ENCODE measurements at regions not wholly inside any gene's neighbourhood (a gene's known extent, or its start where the extent isn't known, plus 50 kb on each side); places are given as distances from the start of the nearest gene placed in this dataset.
"Not testable (repeated sequence)": the region's sequence is repeated elsewhere in the genome, so short reads cannot be mapped to it uniquely, and the experiment has no call there.

- DNase-seq (ENCODE audit: low read depth), result no peak
These were observed 1342.2 kb downstream of the PLA2G4A start for GRCh38 chr1:188170935-188171334.

DNA sequence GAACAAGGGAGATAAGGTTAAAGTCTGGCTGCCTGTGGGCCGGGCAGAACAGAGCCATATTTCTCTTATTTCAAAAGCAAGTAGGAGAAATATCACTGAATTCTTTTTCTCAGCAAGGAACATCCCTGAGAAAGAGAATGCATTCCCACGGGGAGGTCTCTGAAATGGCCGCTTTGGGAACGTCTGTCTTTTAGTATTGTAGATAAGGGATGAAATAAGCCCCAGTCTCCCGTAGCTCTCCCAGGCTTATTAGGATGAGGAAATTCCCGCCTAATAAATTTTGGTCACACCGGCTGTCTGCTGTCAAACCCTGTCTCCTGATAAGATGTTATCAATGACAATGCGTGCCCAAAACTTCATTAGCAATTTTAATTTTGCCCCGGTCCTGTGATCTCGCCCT lies 1353.3 kb downstream of the PLA2G4A start:
- DNase-seq (ENCODE audit: low read depth), result not testable (repeated sequence)

DNA sequence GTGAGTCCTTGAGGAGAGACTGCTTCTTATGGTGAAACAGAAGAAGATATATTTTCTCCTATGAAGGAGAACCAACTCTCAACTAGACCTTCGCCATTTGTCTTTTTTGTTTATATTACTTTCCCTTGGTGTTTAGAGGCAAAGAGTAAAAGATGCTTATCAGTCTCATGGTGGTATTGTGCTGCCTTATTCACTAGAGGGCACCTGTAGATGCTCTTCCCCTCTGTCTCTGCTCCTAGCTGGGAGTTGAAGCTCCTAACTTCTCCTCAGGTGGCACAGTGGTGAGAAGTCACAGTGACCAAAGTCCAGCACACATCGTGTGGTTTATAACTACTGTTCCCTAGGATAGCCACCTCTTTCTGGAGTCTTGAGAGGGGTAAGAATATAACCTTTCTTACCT lies 1359.6 kb downstream of the PLA2G4A start:
- no peak for DNase-seq (ENCODE audit: low read depth)

DNA sequence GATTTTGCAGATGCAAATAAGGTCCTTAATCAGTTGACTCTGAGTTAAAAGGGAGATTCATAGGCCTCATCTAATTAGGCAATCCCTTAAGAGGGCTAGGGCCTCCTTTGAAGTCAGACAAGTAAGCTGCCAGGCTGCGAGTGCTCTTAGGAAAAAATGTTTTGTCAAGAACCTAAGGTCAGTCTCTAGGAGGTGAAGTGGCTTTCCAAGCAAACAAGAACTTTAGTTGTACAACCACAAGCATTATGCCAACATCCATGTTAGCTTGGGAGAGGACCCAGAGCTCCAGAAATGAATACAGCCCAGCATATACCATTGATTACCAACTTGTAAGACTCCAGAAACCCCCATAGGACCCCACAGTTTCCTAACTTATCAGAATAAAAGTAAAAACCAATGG lies 1366.2 kb downstream of the PLA2G4A start:
- no peak for DNase-seq (ENCODE audit: low read depth)

DNA sequence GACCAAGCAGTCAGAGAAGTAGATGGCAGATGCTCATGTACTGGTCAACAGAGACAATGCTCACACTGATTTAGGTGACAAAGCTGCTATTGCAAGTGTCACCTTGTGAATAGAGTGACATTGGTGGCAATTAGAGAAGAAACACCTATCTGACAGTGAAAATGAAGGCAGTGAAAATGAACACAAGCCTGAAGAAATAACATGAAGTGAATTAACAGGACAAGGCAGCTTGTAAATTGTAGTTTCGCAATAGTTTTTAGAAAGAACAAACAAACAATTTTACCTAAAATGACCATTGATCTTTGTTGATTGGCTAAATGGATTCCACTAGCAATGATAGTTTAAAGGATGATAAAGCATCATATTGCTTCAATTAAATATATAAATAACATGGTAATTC lies 1389.5 kb downstream of the PLA2G4A start:
- no peak for DNase-seq (ENCODE audit: low read depth)

DNA sequence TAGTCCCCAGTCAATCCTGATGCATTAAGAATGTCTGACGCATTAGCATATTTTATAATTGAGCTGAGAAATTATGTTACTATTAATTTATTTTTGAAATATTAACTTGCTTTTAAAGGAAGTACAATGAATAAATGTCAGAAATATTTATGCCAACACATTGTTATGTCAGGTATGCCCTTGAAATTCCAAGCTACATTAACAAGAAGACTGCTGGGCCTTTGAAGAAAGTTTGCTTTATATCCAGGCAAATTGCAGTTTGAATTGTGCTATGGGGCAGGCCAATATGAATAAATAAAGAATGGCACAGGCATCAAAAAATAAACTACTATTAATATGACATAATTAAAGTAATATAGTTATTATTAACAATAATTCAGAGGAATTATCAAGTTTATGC lies 1391.3 kb downstream of the PLA2G4A start:
- DNase-seq (ENCODE audit: low read depth), result no peak

DNA sequence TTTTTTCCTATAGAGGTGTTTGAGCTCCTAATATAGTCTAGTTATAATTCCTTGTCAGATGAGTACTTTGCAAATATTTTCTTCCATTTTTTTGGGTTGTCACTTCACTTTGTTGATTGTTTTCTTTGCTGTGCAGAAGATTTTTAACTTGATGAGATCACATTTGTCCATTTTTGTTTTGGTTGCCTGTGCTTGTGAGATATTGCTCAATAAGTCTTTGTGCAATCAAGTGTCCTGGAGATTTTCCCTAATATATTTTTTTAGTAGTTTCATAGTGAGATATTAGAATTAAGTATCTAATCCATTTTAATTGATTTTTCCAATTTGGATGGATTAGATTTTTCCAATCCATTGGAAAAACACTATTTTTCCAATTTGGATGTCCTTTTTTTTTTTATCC lies 1395.5 kb downstream of the PLA2G4A start:
- no peak for DNase-seq (ENCODE audit: low read depth)

GRCh38 chr1:188225975-188226374 lies 1397.2 kb downstream of the PLA2G4A start:
- DNase-seq (ENCODE audit: low read depth), result no peak

DNA sequence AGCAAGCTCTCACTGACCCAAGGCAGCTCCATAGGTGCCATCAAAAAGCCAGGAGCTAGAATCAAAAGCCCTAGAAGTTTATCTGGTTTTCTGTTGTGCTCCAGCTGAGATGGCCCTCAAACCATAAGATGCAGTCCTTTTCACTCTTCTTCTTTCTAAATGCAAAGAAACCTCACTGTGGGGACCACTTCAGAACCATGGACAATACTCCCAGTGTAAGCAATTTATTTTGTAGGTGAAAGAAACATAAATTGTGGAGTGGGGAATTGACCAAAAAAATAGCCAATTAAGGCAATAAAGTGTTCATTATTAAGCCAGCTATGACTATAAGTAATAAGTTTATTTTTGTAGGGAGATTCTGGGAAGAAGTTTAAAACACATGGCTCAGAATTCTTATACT lies 1399.9 kb downstream of the PLA2G4A start:
- no peak for DNase-seq (ENCODE audit: low read depth)

DNA sequence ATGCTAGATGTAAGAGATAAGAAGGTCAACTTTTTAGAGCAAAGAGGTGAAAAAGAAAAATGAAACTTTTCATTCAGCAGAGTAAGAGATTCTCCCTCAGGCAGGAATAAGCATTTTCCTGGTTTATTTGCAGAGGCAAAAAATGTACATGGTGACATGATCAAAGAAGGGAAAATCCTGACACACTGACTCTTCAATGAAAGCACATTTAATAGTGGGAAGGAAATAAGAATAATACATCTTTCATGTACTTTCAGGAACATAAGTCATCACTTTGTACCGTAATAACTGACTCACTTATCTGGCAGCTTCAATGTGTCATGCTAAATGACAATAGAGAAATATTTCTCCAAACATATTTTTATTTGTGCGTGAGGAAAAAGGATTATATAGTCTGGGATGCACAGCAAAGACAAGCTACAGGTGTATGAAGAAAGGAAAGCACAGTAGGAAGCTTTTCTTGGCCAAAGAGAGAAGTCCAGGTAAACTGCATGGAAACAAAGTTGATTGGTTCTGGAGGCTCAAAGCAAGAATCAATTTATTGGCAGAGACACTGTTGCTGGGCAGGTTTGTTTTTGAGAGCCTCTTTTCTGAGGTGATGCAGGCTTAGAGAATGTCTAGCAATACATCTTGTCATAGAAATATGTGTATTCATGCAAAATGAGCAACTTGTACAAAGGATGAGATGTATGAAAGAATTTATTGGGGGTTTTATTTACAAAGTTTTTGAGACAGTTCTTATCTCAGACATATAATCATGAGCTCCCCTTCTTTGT lies 1409.0 kb downstream of the PLA2G4A start:
- DNase-seq (ENCODE audit: low read depth), result no peak

GRCh38 chr1:188240772-188241406 lies 1412.1 kb downstream of the PLA2G4A start:
- no peak for DNase-seq (ENCODE audit: low read depth)

DNA sequence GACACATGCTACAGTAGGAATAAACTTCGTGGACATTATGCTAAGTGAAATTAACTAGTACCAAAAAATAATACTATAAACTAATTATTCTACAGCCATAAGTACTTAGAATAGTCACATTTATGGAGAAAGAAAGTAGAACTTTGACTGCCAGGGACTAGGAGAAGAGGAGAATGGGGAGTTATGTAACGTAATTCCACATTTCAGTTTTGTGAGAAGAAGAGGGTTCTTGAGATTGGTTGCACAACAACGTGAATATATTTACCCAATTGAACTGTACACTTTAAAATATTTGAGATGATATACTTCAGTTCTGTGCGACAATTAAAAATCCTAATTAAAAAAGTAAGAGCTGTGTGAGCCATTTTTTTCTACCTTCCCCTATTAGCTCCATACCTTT lies 1412.9 kb downstream of the PLA2G4A start:
- no peak for DNase-seq (ENCODE audit: low read depth)

GRCh38 chr1:188243456-188243855 lies 1414.7 kb downstream of the PLA2G4A start:
- no peak for DNase-seq (ENCODE audit: low read depth)

GRCh38 chr1:188244681-188245080 lies 1415.9 kb downstream of the PLA2G4A start:
- DNase-seq (ENCODE audit: low read depth), result no peak

DNA sequence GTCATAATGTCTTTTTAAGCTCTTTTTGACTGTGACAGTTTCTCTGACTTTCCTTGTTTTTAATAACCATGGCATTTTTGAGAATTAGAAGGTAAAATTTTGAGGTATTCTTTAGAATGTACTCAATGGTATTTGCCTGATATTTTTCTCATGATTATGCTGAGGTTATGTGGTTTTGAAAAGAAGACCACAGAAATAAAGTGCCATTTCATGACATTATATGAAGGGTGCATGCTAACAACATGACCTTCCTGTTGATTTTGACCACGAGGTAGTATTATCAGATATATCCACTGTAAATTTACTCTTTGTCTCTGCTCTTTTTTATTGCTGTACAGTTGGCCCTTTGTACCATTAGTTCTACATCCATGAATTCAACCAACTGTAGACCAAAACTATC lies 1418.5 kb downstream of the PLA2G4A start:
- no peak for DNase-seq (ENCODE audit: low read depth)

DNA sequence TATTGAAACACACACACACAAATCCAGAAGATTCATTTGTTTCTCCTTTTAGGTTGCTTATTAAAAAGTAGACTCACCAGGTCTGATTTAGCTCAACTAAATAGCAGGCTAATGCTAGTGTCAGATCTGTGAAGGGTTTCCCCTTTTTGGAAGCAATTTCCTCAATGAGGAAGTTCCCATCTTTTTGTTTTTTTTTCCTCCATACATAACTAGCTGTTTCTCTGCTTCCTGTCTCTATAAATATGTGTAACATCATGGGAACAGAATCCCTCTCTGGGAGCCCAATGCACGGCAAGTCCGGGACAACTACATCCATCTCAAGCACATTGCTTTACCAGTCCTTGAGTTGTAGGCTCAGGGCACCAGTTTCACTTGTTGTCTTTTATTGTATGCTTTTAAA lies 1421.1 kb downstream of the PLA2G4A start:
- DNase-seq (ENCODE audit: low read depth), result no peak

DNA sequence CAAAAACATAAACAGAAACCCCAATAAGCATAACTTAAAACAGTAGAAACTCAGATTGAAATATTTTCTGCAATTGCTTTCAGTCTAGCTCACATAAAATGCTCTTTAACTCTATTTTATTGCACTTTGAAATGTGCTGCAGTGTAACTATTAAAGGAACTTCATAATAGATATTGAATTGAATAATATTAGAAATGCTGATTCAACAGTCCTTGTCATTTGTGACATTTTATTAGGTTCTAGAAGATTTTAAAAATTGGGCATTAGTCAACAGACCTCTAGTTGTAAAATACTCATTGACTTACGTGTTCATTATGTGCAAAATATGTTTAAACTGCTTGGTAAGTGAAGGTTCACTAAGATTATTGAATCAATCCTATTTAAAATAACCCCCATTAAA lies 1422.3 kb downstream of the PLA2G4A start:
- no peak for DNase-seq (ENCODE audit: low read depth)

DNA sequence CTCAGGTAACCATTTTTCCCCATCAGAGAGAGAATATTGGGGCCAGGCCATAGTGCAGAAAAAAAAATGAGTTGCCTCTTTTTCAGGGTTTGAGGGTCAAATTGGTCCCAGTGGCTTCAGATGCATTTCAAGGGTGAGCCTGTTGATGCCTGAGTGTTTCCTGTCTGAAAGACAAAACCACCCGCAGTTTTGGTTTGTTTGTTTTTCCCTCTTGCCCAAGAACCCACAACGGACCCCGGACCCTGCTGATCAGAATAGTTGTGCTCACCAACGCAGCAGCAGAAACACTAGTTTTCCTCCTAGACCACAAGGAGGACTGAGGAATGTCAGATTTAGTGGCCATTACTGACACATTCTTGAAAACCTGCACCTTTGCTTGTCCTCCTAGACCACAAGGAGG lies 1433.1 kb downstream of the PLA2G4A start:
- no peak for DNase-seq (ENCODE audit: low read depth)

DNA sequence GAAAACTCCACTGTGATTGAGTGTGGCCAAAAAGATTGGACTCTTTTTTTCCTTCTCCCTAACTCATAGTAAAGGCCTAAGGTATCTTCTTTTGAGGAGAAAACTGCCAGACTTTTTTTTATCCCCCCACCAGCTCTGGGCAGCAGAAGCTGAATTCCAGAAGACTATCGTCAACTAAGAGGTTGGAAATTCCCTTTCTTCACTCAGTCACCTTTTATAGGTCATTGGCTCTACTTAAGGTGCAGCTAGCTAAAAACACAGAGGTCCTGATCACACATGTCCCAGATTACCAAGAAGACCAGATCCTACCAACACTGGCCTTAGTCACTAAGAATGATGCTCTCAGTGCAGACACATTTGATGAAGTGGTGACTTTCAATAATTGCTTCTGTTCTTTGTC lies 1441.2 kb downstream of the PLA2G4A start:
- DNase-seq (ENCODE audit: low read depth), result no peak

GRCh38 chr1:188270497-188270896 lies 1441.7 kb downstream of the PLA2G4A start:
- DNase-seq (ENCODE audit: low read depth), result no peak

GRCh38 chr1:188277771-188278170 lies 1449.0 kb downstream of the PLA2G4A start:
- no peak for DNase-seq (ENCODE audit: low read depth)

DNA sequence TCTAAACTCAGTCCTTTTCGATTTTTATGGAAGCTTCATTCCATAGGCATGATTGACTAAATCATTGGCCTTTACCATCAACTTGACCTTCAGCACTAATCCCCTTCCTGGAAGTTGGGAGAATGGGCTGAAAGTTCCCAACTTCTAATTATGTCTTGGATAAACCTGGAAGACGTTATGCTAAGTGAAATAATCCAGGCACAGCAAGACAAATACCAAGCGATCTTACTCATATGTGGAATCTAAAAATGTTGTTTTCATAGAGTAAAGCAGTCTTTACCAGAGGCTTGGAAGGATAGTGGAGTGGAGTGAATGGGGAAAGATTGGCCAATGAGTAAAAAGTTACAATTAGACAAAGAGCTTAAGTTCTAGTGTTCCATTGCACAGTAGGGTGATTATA lies 1453.2 kb downstream of the PLA2G4A start:
- DNase-seq (ENCODE audit: low read depth), result no peak

- no peak for DNase-seq (ENCODE audit: low read depth)
These were observed 1466.4 kb downstream of the PLA2G4A start for GRCh38 chr1:188295157-188295556.

GRCh38 chr1:188302746-188303145 lies 1474.0 kb downstream of the PLA2G4A start:
- no peak for DNase-seq (ENCODE audit: low read depth)

Data from stromal cell of bone marrow (primary cell).